Natural killer cell (primary cell): ENCODE measurements at regions not wholly inside any gene's neighbourhood (a gene's known extent, or its start where the extent isn't known, plus 50 kb on each side); places are given as distances from the start of the nearest gene placed in this dataset.

Experiments
- ATAC-seq, 3 donors: fragments of 150-1000 bp in 2 of 3; fragments of 200-7000 bp in 1 of 3; cut with Tn5 transposase; 1 replicate in 1 of 3; 2 replicates in 2 of 3; pipeline ENCODE4 v1.10.0; 2021; ENCODE audit warnings: mild to moderate bottlenecking in 2 of 3, moderate library complexity in 2 of 3
- DNase-seq, 2 donors: peaks; one replicate each; pipeline versions ENCODE4 v3.0.0 to v3.0.0-alpha.2; 2013 to 2021; ENCODE audit warnings: mixed read lengths in 1 of 2
- H3K27ac ChIP-seq: one replicate; pipeline ENCODE4 v1.5.1; 2013; ENCODE audit warnings: mild to moderate bottlenecking, low read length
- H3K27me3 ChIP-seq: one replicate; pipeline ENCODE4 v1.6.1; 2013; ENCODE audit warnings: low read length; ENCODE audit not compliant: control insufficient read depth, insufficient read depth
- H3K36me3 ChIP-seq: one replicate; pipeline ENCODE4 v1.6.1; 2013; ENCODE audit warnings: low read length; ENCODE audit not compliant: control insufficient read depth, insufficient read depth
- H3K4me1 ChIP-seq: one replicate; pipeline ENCODE4 v1.6.1; 2013; ENCODE audit warnings: low read length; ENCODE audit not compliant: control insufficient read depth, insufficient read depth
- H3K4me3 ChIP-seq: one replicate; pipeline ENCODE4 v1.5.1; 2013; ENCODE audit warnings: low read length
- H3K9me3 ChIP-seq: one replicate; pipeline ENCODE4 v1.6.1; 2013; ENCODE audit warnings: low read length; ENCODE audit not compliant: control insufficient read depth, insufficient read depth
- H3K27ac Mint-ChIP-seq, 2 donors: one replicate each; pipeline ENCODE4 v1.8.0; 2022; ENCODE audit warnings: mild to moderate bottlenecking in 2 of 2, mixed read lengths in 2 of 2, moderate library complexity in 1 of 2
- H3K27me3 Mint-ChIP-seq, 2 donors: one replicate each; pipeline ENCODE4 v1.8.0; 2022; ENCODE audit warnings: low read depth in 2 of 2, mixed read lengths in 2 of 2
- H3K36me3 Mint-ChIP-seq: one replicate; pipeline ENCODE4 v1.8.0; 2022; ENCODE audit warnings: mixed read lengths
- H3K4me1 Mint-ChIP-seq, 2 donors: one replicate each; pipeline ENCODE4 v1.8.0; 2022; ENCODE audit warnings: mixed read lengths in 2 of 2
- H3K4me3 Mint-ChIP-seq: one replicate; pipeline ENCODE4 v1.8.0; 2022; ENCODE audit warnings: mild to moderate bottlenecking, moderate library complexity, mixed read lengths
- H3K9me3 Mint-ChIP-seq, 2 donors: one replicate each; pipeline ENCODE4 v1.8.0; 2022; ENCODE audit warnings: mixed read lengths in 2 of 2
- WGBS: methylation state at CpG from one replicate; pipeline ENCODE4 v1.1.7; 2013; ENCODE audit warnings: missing lambda C conversion rate; ENCODE audit not compliant: insufficient coverage; 5-methylcytosine and 5-hydroxymethylcytosine counted together
- intact Hi-C: fragments of 100-400 bp; cut with micrococcal nuclease; formaldehyde crosslinking; loops from one replicate; pipeline ENCODE4 v1.14.2; 2022
- TF ChIP-seq, protein P1 (sequence below): fragments of 200-600 bp; IDR thresholded peaks from one replicate; pipeline ENCODE4 v1.8.0; 2022; ENCODE audit warnings: antibody characterized with exemption

DNA sequence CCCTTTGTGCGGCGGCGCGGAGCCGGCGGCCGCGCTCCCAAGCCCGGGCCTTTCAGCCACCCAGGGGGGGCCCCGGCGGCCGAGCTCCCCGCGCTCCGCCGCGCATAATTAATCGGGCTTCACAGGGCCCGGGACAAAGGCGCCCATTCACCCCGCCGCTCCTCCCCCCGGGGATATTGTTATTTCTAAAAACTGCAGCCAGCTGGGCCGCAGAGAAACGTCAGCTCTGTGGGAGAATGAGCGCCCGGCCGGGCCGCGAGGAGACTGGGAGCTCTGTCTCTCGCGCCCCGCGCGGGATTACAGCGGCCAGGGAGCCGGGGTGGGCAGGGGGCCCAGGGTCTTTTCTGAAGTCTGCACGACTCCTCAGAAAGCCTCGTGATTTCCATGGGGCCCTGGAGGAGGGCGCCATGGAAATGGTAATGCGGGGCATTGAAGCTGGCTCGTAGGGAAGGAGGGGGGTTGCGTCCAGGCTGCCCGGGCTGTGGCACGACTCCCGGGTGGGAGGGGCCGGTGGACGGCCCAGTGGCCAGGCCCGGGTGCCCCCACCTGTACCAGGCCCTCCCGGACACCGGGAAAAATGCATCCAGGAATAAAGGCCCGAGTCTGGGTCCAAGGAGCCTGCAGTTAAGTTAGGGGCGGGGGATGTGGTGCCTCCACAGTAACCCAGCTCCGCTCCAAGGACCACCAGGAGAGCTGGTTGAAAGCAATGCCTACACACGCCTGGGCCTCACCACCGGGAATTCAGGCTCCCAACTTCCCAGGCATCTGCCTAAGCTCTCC lies 125.3 kb downstream of the ZFP36L2 start:
- H3K4me3 ChIP-seq: no peak overlapping the region
- no peaks in the 10 kb centered on the region for H3K36me3 ChIP-seq
- no peaks in the 10 kb centered on the region for H3K36me3 Mint-ChIP-seq
- no peak overlapping the region for H3K4me3 Mint-ChIP-seq
- DNase-seq: no peak
- TF ChIP-seq, protein P1, sequence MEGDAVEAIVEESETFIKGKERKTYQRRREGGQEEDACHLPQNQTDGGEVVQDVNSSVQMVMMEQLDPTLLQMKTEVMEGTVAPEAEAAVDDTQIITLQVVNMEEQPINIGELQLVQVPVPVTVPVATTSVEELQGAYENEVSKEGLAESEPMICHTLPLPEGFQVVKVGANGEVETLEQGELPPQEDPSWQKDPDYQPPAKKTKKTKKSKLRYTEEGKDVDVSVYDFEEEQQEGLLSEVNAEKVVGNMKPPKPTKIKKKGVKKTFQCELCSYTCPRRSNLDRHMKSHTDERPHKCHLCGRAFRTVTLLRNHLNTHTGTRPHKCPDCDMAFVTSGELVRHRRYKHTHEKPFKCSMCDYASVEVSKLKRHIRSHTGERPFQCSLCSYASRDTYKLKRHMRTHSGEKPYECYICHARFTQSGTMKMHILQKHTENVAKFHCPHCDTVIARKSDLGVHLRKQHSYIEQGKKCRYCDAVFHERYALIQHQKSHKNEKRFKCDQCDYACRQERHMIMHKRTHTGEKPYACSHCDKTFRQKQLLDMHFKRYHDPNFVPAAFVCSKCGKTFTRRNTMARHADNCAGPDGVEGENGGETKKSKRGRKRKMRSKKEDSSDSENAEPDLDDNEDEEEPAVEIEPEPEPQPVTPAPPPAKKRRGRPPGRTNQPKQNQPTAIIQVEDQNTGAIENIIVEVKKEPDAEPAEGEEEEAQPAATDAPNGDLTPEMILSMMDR: no peak
- no peaks in the 10 kb centered on the region for H3K9me3 Mint-ChIP-seq
- H3K27ac Mint-ChIP-seq: no peak overlapping the region
- no peaks in the 10 kb centered on the region for H3K9me3 ChIP-seq
- peaks cover 6 to 8% of the 10 kb centered on the region in 2 donors for H3K27me3 Mint-ChIP-seq
- H3K27ac ChIP-seq: no peak overlapping the region
- intact Hi-C loops: no loop called here
- peaks cover 0 to 17% of the 10 kb centered on the region in 2 donors for H3K4me1 Mint-ChIP-seq
- no peaks in the 10 kb centered on the region for H3K27me3 ChIP-seq
- H3K4me1 ChIP-seq: peaks cover 24% of the 10 kb centered on the region
- ATAC-seq: no peak
- 81% methylated on average over 56 of the region's 56 CpGs for WGBS

DNA sequence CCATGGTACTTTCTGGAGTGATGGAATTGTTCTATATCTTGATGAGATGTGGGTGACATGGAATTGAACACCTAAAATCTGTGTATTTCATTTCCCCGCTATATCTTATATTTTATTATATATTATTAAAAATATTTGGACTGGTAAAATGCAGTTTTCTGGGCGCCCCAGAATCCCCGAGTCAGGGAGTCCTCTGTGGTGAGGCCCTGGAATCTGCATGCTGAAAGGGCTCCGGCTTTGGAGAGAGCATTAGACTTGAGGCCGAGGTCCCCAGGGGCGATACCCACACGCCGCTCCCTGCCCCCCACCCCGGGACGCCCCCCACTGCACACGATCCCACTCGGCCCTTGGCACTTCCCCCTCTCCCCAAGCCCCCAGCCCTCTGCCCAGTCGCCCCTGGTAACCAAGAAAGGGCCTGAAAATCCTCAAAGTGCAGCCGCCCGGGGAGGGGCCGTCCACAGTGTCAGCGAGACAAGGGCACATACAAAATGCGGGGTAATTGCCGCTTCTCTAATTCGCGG lies 126.0 kb downstream of the ZFP36L2 start:
- H3K4me3 ChIP-seq: no peak overlapping the region
- WGBS: 82% methylated on average over 20 of the region's 21 CpGs
- intact Hi-C loops: no loop called here
- peaks cover 2% of the 10 kb centered on the region for H3K9me3 ChIP-seq
- peaks cover 6 to 8% of the 10 kb centered on the region in 2 donors for H3K27me3 Mint-ChIP-seq
- H3K4me3 Mint-ChIP-seq: no peak overlapping the region
- TF ChIP-seq, protein P1: no peak
- H3K27me3 ChIP-seq: no peaks in the 10 kb centered on the region
- DNase-seq: no peak
- peaks cover 0 to 11% of the 10 kb centered on the region in 2 donors for H3K4me1 Mint-ChIP-seq
- no peak for ATAC-seq
- no peak overlapping the region for H3K27ac Mint-ChIP-seq
- H3K9me3 Mint-ChIP-seq: no peaks in the 10 kb centered on the region
- peaks cover 18% of the 10 kb centered on the region for H3K4me1 ChIP-seq
- no peaks in the 10 kb centered on the region for H3K36me3 ChIP-seq
- H3K27ac ChIP-seq: no peak overlapping the region
- H3K36me3 Mint-ChIP-seq: no peaks in the 10 kb centered on the region

GRCh38 chr2:43099797-43100196 lies 126.6 kb downstream of the ZFP36L2 start:
- Mint-ChIP-seq H3K4me3 (peak overlapping the region; percentile 47), H3K4me1 (peaks cover 0 to 11% of the 10 kb centered on the region in 2 donors), H3K36me3 (no peaks in the 10 kb centered on the region), H3K27me3 (peaks cover 6 to 8% of the 10 kb centered on the region in 2 donors), H3K27ac (no peak overlapping the region), H3K9me3 (no peaks in the 10 kb centered on the region)
- Histone ChIP-seq H3K4me1 (peaks cover 11% of the 10 kb centered on the region), H3K4me3 (no peak overlapping the region), H3K27me3 (no peaks in the 10 kb centered on the region), H3K27ac (no peak overlapping the region), H3K36me3 (no peaks in the 10 kb centered on the region), H3K9me3 (peaks cover 2% of the 10 kb centered on the region)
- DNase-seq (no peak), ATAC-seq (no peak)
- WGBS: 91% methylated on average over 4 of the region's 4 CpGs
- intact Hi-C loops: no loop called here
- TF ChIP-seq, protein P1: no peak
